ENCODE measurements at regions not wholly inside any gene's neighbourhood (a gene's known extent, or its start where the extent isn't known, plus 50 kb on each side); places are given as distances from the start of the nearest gene placed in this dataset.
"Not testable (repeated sequence)": the region's sequence is repeated elsewhere in the genome, so short reads cannot be mapped to it uniquely, and the experiment has no call there.

- no peak for DNase-seq (ENCODE audit: low spot score)
Measured at GRCh38 chr10:118914629-118915028, 114.9 kb upstream of the NANOS1 start.

- DNase-seq (ENCODE audit: low spot score), result no peak
Measured at GRCh38 chr10:118915161-118915560, 114.4 kb upstream of the NANOS1 start.

DNA sequence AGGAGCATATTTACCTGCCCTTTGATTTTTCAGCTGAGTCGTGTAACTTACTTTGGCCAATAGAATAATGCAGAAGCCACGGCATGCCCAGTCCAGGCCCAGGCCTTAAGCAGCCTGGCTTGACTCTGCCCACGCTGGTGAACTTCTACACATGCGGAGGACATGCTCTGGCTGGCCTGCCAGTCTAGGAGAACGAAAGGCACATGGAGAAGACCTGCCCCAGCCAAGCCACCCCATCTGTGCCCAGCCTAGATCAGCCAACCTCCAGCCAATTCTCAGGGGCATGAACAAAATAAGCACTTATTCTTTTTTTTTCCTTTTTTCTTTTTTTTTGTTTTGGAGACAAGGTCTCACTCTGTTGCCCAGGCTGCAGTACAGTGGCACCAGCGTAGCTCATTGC lies 112.7 kb upstream of the NANOS1 start:
- DNase-seq (ENCODE audit: low spot score), result no peak

- no peak for DNase-seq (ENCODE audit: low spot score)
Measured at GRCh38 chr10:118917701-118918100, 111.8 kb upstream of the NANOS1 start.

GRCh38 chr10:118918116-118918515 lies 111.4 kb upstream of the NANOS1 start:
- DNase-seq (ENCODE audit: low spot score), result no peak

- peak; percentile 7 for DNase-seq (ENCODE audit: low spot score)
Measured at GRCh38 chr10:118918587-118918986, 110.9 kb upstream of the NANOS1 start.

GRCh38 chr10:118920206-118920605 lies 109.3 kb upstream of the NANOS1 start:
- DNase-seq (ENCODE audit: low spot score), result no peak

- DNase-seq (ENCODE audit: low spot score), result peak; percentile 46
Measured at GRCh38 chr10:118922226-118922625, 107.3 kb upstream of the NANOS1 start.

DNA sequence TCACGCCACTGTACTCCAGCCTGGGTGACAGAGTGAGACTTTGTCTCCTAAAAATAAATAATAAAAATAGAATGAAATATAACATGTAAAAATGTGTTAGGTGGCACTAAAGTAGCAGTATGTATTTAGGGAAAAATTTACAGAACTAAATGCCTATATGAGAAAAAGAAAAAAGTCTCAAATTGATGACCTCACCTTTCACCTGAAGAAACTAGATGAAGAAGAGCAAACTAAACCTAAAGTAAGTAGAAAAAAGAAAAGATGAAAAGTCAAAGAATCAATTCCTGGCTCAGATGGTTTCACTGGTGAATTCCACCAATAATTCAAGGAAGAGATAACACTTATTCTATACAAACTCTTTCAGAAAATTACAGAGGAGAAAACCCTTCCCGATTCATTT lies 106.5 kb upstream of the NANOS1 start:
- DNase-seq (ENCODE audit: low spot score), result no peak

GRCh38 chr10:118924493-118924892 lies 105.0 kb upstream of the NANOS1 start:
- DNase-seq (ENCODE audit: low spot score), result no peak

GRCh38 chr10:118925404-118926071 lies 104.0 kb upstream of the NANOS1 start:
- no peak for DNase-seq (ENCODE audit: low spot score)

- no peak for DNase-seq (ENCODE audit: low spot score)
Measured at GRCh38 chr10:118926072-118926417, 103.5 kb upstream of the NANOS1 start.

- no peak for DNase-seq (ENCODE audit: low spot score)
Measured at GRCh38 chr10:118926441-118926840, 103.1 kb upstream of the NANOS1 start.

- no peak for DNase-seq (ENCODE audit: low spot score)
Measured at GRCh38 chr10:118926903-118927302, 102.6 kb upstream of the NANOS1 start.

DNA sequence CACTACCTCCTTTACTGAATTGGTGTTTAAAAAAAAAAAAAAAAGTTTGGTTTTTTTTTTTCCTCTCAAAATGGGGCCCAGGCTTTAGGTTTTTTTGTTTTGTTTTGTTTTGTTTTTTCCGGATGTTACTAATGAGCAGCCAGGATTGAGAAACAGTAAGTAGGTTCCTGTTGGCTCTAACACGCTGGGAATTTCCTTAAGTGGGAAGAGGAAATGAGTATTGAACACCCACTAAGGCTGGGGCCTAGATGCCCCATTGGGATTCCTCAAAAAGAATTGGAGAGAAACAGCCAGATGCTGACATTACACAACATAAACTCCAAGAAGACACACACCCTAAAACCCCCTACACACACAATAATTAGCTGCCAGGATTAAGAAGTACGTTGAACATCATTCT lies 102.2 kb upstream of the NANOS1 start:
- DNase-seq (ENCODE audit: low spot score), result no peak

GRCh38 chr10:118930614-118931013 lies 98.9 kb upstream of the NANOS1 start:
- no peak for DNase-seq (ENCODE audit: low spot score)

GRCh38 chr10:118931436-118931835 lies 98.1 kb upstream of the NANOS1 start:
- DNase-seq (ENCODE audit: low spot score), result no peak

DNA sequence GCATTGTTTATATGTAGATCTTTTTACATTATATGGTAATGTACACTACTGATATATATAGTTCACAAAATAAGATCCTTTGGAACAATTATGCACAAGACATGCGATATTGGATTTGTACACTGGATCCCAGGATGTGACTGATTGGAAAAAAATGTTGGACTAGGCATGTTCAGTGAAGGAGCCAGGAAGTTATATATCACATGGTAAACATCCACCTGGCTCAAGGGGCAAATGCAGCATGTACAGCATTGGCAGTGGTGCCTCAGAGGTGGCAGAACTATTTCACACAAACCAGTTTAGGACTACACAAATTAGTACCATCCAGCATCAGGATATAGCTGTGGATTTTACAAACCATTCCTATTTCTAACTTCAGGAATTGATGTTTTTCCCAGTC lies 97.4 kb upstream of the NANOS1 start:
- DNase-seq (ENCODE audit: low spot score), result not testable (repeated sequence)

GRCh38 chr10:118937226-118937625 lies 92.3 kb upstream of the NANOS1 start:
- DNase-seq (ENCODE audit: low spot score), result no peak

DNA sequence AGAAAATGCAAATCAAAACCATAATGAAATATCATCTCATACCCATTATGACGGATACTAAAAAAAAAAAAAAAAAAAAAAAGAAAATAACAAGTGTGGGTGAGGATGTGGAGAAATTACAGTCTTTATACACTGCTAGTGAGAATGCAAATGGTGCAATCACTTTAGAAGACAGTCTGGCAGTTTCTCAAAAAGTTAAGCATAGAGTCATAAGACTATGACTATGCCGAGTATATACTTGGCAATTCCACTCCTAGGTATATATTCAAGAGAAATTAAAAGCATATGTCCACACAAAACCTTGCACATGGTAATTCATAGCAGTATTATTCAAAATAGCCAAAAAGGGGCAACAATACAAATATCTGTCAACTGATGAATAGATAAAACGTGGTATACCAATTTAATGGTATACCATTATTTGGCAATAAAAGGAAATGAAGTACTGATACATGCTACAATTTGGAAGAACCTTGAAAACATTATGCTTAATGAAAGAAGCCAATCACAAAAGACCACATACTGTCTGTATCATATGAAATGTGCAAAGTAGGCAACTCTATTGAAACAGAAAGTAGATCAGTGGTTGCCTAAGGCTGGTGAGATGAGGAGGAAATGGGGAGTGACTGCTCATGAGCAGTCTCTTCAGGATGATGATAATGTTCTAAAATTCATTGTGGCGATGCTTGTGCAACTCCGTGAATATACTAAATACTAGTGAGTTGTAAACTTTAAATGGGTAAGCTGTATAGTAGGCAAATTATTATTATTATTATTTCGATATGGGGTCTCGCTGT lies 90.1 kb upstream of the NANOS1 start:
- no peak for DNase-seq (ENCODE audit: low spot score)

DNA sequence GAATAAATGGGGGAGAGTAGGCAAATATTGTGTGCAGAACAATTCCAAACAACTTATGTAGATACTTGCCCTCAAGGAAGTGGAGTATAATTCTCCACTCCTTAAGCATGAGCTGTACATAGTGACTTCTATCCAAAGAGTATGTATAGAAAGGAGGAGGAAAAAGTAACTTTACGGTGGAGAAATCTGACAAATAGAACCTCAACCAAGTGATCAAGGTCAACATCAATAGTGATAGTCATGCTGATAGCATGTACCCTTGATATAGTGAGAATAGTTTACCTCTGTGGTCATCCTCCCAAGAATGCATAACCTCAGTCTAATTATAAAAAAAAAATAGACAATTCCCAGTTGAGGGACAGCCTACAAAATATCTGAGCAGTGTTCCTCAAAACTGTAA lies 89.1 kb upstream of the NANOS1 start:
- DNase-seq (ENCODE audit: low spot score), result no peak

GRCh38 chr10:118943253-118943652 lies 86.3 kb upstream of the NANOS1 start:
- DNase-seq (ENCODE audit: low spot score), result no peak

GRCh38 chr10:118944959-118945633 lies 84.4 kb upstream of the NANOS1 start:
- no peak for DNase-seq (ENCODE audit: low spot score)

Measured in LoVo (cell line).